ENCODE measurements at regions not wholly inside any gene's neighbourhood (a gene's known extent, or its start where the extent isn't known, plus 50 kb on each side); places are given as distances from the start of the nearest gene placed in this dataset.

- no peak for TF ChIP-seq CTCF (IDR thresholded peaks at IDR 0.05)
- TF ChIP-seq POLR2A (IDR thresholded peaks at IDR 0.05) = no peak
These were observed 342.1 kb upstream of the FAT1 start for GRCh38 chr4:187065806-187066205.
